GM21360 (cell line): ENCODE measurements at regions not wholly inside any gene's neighbourhood (a gene's known extent, or its start where the extent isn't known, plus 50 kb on each side); places are given as distances from the start of the nearest gene placed in this dataset.
"Not testable (repeated sequence)": the region's sequence is repeated elsewhere in the genome, so short reads cannot be mapped to it uniquely, and the experiment has no call there.

Experiments
- ATAC-seq: cut with Tn5 transposase; IDR thresholded peaks from one replicate; pipeline ENCODE4 v1.9.1; 2021; ENCODE audit warnings: mild to moderate bottlenecking, moderate library complexity; ENCODE audit not compliant: unreplicated experiment

GRCh38 chr20:7155282-7155681, 387.8 kb downstream of the BMP2 start:
- no peak for ATAC-seq

- no peak for ATAC-seq
Measured at GRCh38 chr20:7155794-7156193, 388.3 kb downstream of the BMP2 start.

- no peak for ATAC-seq
Measured at GRCh38 chr20:7159903-7160302, 392.4 kb downstream of the BMP2 start.

GRCh38 chr20:7161690-7162089, 394.2 kb downstream of the BMP2 start:
- no peak for ATAC-seq

GRCh38 chr20:7171911-7172310, 404.4 kb downstream of the BMP2 start:
- no peak for ATAC-seq

GRCh38 chr20:7174554-7174953, 407.1 kb downstream of the BMP2 start:
- ATAC-seq: no peak

GRCh38 chr20:7175827-7176226, 408.3 kb downstream of the BMP2 start:
- not testable (repeated sequence) for ATAC-seq

- ATAC-seq: no peak
Measured at GRCh38 chr20:7178004-7178403, 410.5 kb downstream of the BMP2 start.

GRCh38 chr20:7180256-7181045, 413.0 kb downstream of the BMP2 start:
- no peak for ATAC-seq

GRCh38 chr20:7189231-7189630, 421.7 kb downstream of the BMP2 start:
- no peak for ATAC-seq

GRCh38 chr20:7193681-7194080, 426.2 kb downstream of the BMP2 start:
- no peak for ATAC-seq

GRCh38 chr20:7195704-7196103, 428.2 kb downstream of the BMP2 start:
- no peak for ATAC-seq

- no peak for ATAC-seq
Measured at GRCh38 chr20:7196481-7196880, 429.0 kb downstream of the BMP2 start.

- no peak for ATAC-seq
Measured at GRCh38 chr20:7199861-7200260, 432.4 kb downstream of the BMP2 start.

GRCh38 chr20:7207186-7207798, 439.8 kb downstream of the BMP2 start:
- ATAC-seq: no peak

GRCh38 chr20:7210910-7211309, 443.4 kb downstream of the BMP2 start:
- no peak for ATAC-seq

GRCh38 chr20:7214081-7214740, 446.7 kb downstream of the BMP2 start:
- no peak for ATAC-seq

- no peak for ATAC-seq
Measured at GRCh38 chr20:7217606-7218005, 450.1 kb downstream of the BMP2 start.

GRCh38 chr20:7220755-7221154, 453.3 kb downstream of the BMP2 start:
- no peak for ATAC-seq

- ATAC-seq: no peak
Measured at GRCh38 chr20:7226156-7226555, 458.7 kb downstream of the BMP2 start.

- no peak for ATAC-seq
Measured at GRCh38 chr20:7231303-7231702, 463.8 kb downstream of the BMP2 start.

GRCh38 chr20:7232796-7233195, 465.3 kb downstream of the BMP2 start:
- no peak for ATAC-seq
